ENCODE measurements at regions not wholly inside any gene's neighbourhood (a gene's known extent, or its start where the extent isn't known, plus 50 kb on each side); places are given as distances from the start of the nearest gene placed in this dataset.

DNA sequence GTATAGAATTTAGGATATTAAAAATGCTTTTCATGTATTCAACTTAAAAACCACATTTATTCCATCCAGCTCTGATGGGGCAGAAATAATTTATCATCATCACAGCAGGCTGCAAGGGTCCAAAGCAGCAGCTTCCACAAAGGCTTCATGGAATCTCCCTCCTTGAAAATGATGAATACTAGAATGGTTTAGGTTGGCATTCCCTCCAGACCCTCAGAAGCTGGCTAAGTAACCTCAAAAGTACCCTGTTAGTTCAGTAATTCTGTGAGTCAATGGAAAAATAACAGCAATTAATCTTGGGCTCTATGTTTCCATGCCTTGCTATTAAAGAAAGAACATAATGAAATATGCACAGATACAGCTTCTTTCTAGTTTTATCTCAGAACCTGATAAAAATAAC, 594.9 kb upstream of the DIPK2B start:
- TF ChIP-seq, protein P1, sequence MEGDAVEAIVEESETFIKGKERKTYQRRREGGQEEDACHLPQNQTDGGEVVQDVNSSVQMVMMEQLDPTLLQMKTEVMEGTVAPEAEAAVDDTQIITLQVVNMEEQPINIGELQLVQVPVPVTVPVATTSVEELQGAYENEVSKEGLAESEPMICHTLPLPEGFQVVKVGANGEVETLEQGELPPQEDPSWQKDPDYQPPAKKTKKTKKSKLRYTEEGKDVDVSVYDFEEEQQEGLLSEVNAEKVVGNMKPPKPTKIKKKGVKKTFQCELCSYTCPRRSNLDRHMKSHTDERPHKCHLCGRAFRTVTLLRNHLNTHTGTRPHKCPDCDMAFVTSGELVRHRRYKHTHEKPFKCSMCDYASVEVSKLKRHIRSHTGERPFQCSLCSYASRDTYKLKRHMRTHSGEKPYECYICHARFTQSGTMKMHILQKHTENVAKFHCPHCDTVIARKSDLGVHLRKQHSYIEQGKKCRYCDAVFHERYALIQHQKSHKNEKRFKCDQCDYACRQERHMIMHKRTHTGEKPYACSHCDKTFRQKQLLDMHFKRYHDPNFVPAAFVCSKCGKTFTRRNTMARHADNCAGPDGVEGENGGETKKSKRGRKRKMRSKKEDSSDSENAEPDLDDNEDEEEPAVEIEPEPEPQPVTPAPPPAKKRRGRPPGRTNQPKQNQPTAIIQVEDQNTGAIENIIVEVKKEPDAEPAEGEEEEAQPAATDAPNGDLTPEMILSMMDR (IDR thresholded peaks at IDR 0.05; ENCODE audit: insufficient read depth, low read length, poor library complexity, severe bottlenecking) = no peak

GRCh38 chrX:45794995-45795337, 594.3 kb upstream of the DIPK2B start:
- TF ChIP-seq, protein P1 (IDR thresholded peaks at IDR 0.05; ENCODE audit: insufficient read depth, low read length, poor library complexity, severe bottlenecking) = no peak
- Histone ChIP-seq H3K4me3 (ENCODE audit: low read depth, low read length) (no peak overlapping the region), H3K36me3 (ENCODE audit: control insufficient read depth, insufficient read depth, low read length) (no peaks in the 10 kb centered on the region), H3K27me3 (ENCODE audit: control insufficient read depth, insufficient read depth, low read length) (no peaks in the 10 kb centered on the region)
- DNase-seq (ENCODE audit: low read depth) = no peak

More for the DNA sequence above, 594.9 kb upstream of the DIPK2B start:
- Histone ChIP-seq H3K36me3 (ENCODE audit: control insufficient read depth, insufficient read depth, low read length) (no peaks in the 10 kb centered on the region), H3K27me3 (ENCODE audit: control insufficient read depth, insufficient read depth, low read length) (no peaks in the 10 kb centered on the region), H3K4me3 (ENCODE audit: low read depth, low read length) (no peak overlapping the region)
- no peak for DNase-seq (ENCODE audit: low read depth)

DNA sequence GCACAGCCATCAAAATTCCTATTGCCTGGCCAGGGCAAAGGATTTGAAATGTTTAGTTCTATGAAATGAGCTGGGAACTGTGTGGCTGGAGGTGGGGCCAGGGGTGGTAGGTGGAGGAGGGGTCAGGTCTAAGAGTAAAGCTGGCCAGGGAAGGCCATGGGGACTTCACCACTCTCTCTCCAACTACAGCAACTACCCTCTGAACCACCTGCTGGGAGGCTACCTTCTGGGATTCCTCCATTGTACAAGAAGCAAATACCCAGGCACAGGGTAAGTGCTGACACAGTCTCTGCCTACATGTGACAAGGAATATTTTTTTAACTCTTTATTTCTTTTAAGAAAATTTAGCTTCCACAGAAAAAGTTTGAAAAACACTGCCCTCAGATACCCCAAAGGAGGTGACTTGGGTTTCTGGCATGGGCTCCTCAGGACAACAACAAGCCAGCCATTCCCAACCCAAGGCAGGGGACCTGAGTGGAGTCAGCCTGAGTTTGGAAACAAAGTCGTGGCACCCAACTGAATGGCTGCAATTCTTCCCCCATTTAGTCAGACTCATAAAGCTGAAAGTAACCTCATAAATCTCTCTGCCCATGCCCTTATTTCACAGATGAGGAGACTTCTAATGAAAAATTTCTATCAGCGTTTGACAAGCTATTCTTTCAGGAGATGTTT, 593.8 kb upstream of the DIPK2B start:
- DNase-seq (ENCODE audit: low read depth) = no peak
- Histone ChIP-seq H3K27me3 (ENCODE audit: control insufficient read depth, insufficient read depth, low read length) (no peaks in the 10 kb centered on the region), H3K36me3 (ENCODE audit: control insufficient read depth, insufficient read depth, low read length) (no peaks in the 10 kb centered on the region), H3K4me3 (ENCODE audit: low read depth, low read length) (no peak overlapping the region)
- TF ChIP-seq, protein P1 (IDR thresholded peaks at IDR 0.05; ENCODE audit: insufficient read depth, low read length, poor library complexity, severe bottlenecking) = no peak

DNA sequence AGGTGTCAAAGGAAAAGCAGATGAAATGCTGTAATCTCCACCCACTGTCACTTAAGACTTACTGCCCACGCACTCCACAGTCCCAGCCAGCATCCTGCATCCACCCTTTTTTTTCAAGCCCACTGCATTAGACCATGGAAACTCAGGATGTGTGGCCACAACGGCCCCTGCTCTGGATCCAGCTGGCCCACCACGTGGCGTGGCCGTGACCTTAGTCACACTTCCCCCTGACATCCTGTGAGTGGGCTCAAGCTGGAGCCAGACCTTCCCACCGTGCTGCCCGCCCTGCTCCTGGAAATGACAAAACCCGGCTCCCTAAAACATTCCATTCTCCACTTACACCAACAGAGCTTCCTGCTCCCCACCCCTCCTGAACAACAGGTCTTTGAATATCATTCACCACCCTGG, 588.3 kb upstream of the DIPK2B start:
- no peak for DNase-seq (ENCODE audit: low read depth)
- TF ChIP-seq, protein P1 (IDR thresholded peaks at IDR 0.05; ENCODE audit: insufficient read depth, low read length, poor library complexity, severe bottlenecking) = no peak
- no peak overlapping the region for H3K4me3 ChIP-seq (ENCODE audit: low read depth, low read length)
- H3K27me3 ChIP-seq (ENCODE audit: control insufficient read depth, insufficient read depth, low read length) = peaks cover 2% of the 10 kb centered on the region
- H3K36me3 ChIP-seq (ENCODE audit: control insufficient read depth, insufficient read depth, low read length) = no peaks in the 10 kb centered on the region

GRCh38 chrX:45788315-45788714, 587.6 kb upstream of the DIPK2B start:
- Histone ChIP-seq H3K27me3 (ENCODE audit: control insufficient read depth, insufficient read depth, low read length) (peaks cover 2% of the 10 kb centered on the region), H3K4me3 (ENCODE audit: low read depth, low read length) (no peak overlapping the region), H3K36me3 (ENCODE audit: control insufficient read depth, insufficient read depth, low read length) (no peaks in the 10 kb centered on the region)
- TF ChIP-seq, protein P1 (IDR thresholded peaks at IDR 0.05; ENCODE audit: insufficient read depth, low read length, poor library complexity, severe bottlenecking) = no peak
- DNase-seq (ENCODE audit: low read depth) = no peak

DNA sequence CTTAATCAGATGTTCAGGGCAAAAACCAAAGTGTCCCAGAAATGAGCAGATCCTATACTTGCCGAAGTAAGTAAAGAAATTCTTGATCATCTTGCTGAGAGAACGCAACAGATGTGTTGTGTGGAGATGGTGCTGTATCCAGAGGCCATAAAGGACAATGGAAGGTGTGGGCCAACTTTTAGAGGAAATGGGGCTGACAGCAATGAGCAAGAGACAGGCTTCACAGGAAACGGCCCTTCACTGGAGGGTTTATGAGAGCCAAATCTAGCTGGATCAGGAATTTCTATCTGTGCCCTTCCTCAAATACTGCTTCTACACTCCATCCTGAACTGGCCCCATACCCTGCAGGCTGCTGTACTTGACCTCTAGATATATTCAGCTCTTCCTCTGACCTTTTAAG, 583.9 kb upstream of the DIPK2B start:
- TF ChIP-seq, protein P1 (IDR thresholded peaks at IDR 0.05; ENCODE audit: insufficient read depth, low read length, poor library complexity, severe bottlenecking) = no peak
- Histone ChIP-seq H3K27me3 (ENCODE audit: control insufficient read depth, insufficient read depth, low read length) (peaks cover 5% of the 10 kb centered on the region), H3K36me3 (ENCODE audit: control insufficient read depth, insufficient read depth, low read length) (no peaks in the 10 kb centered on the region), H3K4me3 (ENCODE audit: low read depth, low read length) (no peak overlapping the region)
- DNase-seq (ENCODE audit: low read depth) = no peak

All from kidney epithelial cell (primary cell).